Type B pancreatic cell (in vitro differentiated cells): ENCODE measurements at regions not wholly inside any gene's neighbourhood (a gene's known extent, or its start where the extent isn't known, plus 50 kb on each side); places are given as distances from the start of the nearest gene placed in this dataset.

Experiments used
- DNase-seq: peaks from one replicate; pipeline ENCODE4 v3.0.0; 2021; ENCODE audit warnings: mixed read lengths; ENCODE audit not compliant: unreplicated experiment; ENCODE audit errors: extremely low spot score
- H3K27ac Mint-ChIP-seq: 2 replicates; pipeline ENCODE4 v1.8.0; 2021; ENCODE audit warnings: mild to moderate bottlenecking, mixed read lengths
- H3K27me3 Mint-ChIP-seq: 2 replicates; pipeline ENCODE4 v1.8.0; 2021; ENCODE audit warnings: mixed read lengths
- H3K36me3 Mint-ChIP-seq: 2 replicates; pipeline ENCODE4 v1.8.0; 2021; ENCODE audit warnings: mixed read lengths
- H3K4me1 Mint-ChIP-seq: one replicate; pipeline ENCODE4 v1.8.0; 2021; ENCODE audit warnings: mixed read lengths; ENCODE audit not compliant: unreplicated experiment
- H3K4me3 Mint-ChIP-seq: 2 replicates; pipeline ENCODE4 v1.8.0; 2021; ENCODE audit warnings: mild to moderate bottlenecking, mixed read lengths
- H3K9me3 Mint-ChIP-seq: 2 replicates; pipeline ENCODE4 v1.8.0; 2021; ENCODE audit warnings: mixed read lengths
- TF ChIP-seq, protein P1 (sequence below): fragments of 200-600 bp; sonication (generic); conservative IDR thresholded peaks from 2 replicates; pipeline ENCODE4 v1.5.0; 2021; ENCODE audit warnings: antibody characterized with exemption, mild to moderate bottlenecking

DNA sequence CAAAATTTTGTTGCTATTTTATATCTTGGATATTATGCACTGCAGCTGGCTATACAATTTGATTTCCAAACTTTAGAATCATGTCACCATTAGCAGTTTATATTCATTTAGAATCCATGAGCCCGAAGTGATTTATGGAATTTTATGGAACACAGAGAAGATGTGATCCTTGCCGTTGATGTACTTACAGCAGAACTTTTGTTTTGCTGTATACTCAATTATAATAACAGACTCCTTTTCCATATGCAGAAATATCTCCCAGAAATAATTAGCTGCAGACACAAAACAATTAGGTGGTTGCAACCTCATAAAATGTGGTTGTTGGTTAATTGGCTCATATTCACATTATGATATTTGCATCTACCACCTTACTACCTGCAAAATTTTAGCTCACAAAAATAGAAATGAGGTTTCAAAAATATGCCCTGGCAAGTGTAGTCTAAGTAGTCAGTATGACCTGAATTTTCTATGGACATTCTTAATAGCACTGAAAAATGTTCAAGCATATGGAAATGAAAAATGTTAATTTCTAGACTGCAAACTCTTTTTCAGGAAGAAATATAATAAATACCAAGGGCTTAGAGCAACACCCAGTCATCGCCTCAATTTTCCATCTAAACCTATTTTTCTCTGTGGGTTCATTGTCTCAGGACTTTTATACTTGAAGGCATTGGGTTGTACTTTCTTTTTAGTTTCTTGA lies 997.6 kb downstream of the MCTP2 start:
- no peak overlapping the region for H3K27ac Mint-ChIP-seq
- TF ChIP-seq, protein P1, sequence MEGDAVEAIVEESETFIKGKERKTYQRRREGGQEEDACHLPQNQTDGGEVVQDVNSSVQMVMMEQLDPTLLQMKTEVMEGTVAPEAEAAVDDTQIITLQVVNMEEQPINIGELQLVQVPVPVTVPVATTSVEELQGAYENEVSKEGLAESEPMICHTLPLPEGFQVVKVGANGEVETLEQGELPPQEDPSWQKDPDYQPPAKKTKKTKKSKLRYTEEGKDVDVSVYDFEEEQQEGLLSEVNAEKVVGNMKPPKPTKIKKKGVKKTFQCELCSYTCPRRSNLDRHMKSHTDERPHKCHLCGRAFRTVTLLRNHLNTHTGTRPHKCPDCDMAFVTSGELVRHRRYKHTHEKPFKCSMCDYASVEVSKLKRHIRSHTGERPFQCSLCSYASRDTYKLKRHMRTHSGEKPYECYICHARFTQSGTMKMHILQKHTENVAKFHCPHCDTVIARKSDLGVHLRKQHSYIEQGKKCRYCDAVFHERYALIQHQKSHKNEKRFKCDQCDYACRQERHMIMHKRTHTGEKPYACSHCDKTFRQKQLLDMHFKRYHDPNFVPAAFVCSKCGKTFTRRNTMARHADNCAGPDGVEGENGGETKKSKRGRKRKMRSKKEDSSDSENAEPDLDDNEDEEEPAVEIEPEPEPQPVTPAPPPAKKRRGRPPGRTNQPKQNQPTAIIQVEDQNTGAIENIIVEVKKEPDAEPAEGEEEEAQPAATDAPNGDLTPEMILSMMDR, result no peak
- H3K9me3 Mint-ChIP-seq, result peaks cover 9% of the 10 kb centered on the region

DNA sequence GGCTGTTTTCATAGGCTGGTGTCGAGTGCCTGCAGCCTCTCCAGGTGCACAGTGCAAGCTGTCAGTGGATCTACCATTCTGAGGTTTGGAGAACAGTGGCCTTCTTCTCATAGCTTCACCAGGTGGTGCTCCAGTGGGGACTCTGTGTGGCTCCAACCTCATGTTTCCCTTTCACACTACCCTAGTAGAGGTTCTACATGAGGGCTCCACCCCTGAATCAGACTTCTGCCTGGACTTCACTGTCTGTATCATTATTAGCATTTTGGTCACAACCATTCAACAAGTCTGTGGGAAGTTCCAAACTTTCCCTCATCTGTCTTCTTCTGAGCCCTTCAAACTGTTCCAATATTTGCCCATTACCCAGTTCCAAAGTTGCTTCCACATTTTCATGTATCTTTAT lies 1003.7 kb downstream of the MCTP2 start:
- DNase-seq, result no peak
- no peak overlapping the region for H3K27ac Mint-ChIP-seq
- TF ChIP-seq, protein P1, result no peak
- peaks cover 6% of the 10 kb centered on the region for H3K36me3 Mint-ChIP-seq
- H3K4me1 Mint-ChIP-seq, result peaks cover 2% of the 10 kb centered on the region
- peaks cover 17% of the 10 kb centered on the region for H3K9me3 Mint-ChIP-seq
- H3K4me3 Mint-ChIP-seq, result no peak overlapping the region
- no peaks in the 10 kb centered on the region for H3K27me3 Mint-ChIP-seq

More for the DNA sequence above, 997.6 kb downstream of the MCTP2 start:
- Mint-ChIP-seq H3K36me3 (peaks cover 6% of the 10 kb centered on the region), H3K4me3 (no peak overlapping the region), H3K4me1 (peaks cover 9% of the 10 kb centered on the region), H3K27me3 (no peaks in the 10 kb centered on the region)
- DNase-seq, result no peak

DNA sequence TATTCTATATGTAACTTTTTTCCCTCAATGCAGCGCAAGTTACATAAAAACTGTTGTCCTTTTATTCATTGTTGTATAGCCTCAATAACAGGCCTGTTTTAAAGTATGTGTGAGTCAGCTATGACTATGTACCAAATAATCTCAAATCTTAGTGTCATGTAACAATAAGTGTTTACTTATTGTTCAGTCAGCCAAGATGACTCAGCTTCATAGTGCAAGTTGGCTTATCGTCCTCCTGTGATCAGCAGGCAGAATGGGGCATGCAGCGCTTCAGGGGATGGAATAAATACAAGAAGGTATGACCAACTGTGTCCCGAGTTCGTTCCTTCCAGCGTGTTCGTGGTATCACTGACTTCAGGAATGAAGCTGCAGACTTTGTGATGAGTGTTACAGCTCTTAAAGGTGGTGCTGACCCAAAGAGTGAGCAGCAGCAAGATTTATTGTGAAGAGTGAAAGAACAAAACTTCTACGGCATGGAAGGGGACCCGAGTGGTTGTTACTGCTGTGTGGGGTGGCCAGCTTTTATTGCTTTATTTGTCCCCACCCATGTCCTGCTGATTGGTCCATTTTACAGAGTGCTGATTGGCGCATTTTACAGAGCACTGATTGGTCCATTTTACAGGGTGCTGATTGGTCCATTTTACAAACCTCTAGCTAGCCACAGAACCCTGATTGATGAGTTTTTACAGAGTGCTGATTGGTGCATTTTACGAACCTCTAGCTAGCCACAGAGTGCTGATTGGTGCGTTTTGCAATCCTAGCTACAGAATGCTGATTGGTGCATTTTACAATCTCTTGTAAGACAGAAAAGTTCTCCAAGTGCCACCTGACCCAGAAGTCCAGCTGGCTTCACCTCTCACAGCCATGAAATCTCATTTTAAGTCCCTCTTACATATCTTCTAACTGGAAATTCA lies 1016.0 kb downstream of the MCTP2 start:
- peaks cover 4% of the 10 kb centered on the region for H3K9me3 Mint-ChIP-seq
- TF ChIP-seq, protein P1, result no peak
- no peak overlapping the region for H3K4me3 Mint-ChIP-seq
- no peaks in the 10 kb centered on the region for H3K27me3 Mint-ChIP-seq
- peaks cover 9% of the 10 kb centered on the region for H3K36me3 Mint-ChIP-seq
- DNase-seq, result no peak
- H3K27ac Mint-ChIP-seq, result no peak overlapping the region
- no peaks in the 10 kb centered on the region for H3K4me1 Mint-ChIP-seq

DNA sequence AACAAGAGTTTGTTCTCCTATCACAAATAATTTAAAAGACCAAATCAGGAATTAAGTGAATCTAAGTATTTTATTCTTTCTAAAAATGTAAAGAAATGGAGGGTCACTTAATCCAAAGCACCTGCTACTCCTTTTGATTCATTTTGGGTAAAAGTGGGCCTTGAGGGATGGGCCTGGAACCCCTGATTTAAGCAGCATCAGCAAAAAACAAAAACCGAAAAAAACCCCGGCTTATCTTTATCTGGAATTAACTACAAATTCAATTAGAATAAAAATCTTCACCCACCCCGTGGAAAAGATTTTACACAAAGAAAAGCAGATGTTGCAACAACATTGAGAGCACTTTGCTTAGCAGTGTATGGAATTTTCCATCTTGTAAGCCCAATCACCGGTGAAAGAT lies 1018.2 kb downstream of the MCTP2 start:
- H3K4me3 Mint-ChIP-seq, result no peak overlapping the region
- no peak overlapping the region for H3K27ac Mint-ChIP-seq
- no peaks in the 10 kb centered on the region for H3K27me3 Mint-ChIP-seq
- DNase-seq, result no peak
- H3K9me3 Mint-ChIP-seq, result peaks cover 4% of the 10 kb centered on the region
- H3K4me1 Mint-ChIP-seq, result no peaks in the 10 kb centered on the region
- TF ChIP-seq, protein P1, result no peak
- H3K36me3 Mint-ChIP-seq, result peaks cover 9% of the 10 kb centered on the region

DNA sequence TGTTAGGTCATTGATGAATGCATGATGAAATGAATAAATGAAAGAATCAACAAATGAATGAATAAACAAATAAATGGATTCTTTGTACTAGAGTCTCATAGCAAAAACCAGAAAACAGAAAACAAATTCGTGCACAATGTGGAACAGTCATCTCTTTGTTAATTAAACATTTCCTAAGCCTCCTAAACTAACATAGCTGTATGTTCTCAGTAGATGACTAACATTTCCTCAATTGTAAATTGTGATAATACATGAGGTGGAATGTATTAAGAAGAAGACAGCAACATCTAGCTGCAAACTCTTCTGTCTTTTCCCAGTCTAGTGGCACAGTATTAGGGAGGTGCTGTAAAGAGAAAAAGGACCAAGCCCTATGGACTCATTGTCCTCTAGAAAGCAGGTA lies 1021.0 kb downstream of the MCTP2 start:
- H3K4me3 Mint-ChIP-seq, result no peak overlapping the region
- peaks cover 4% of the 10 kb centered on the region for H3K9me3 Mint-ChIP-seq
- no peak overlapping the region for H3K27ac Mint-ChIP-seq
- TF ChIP-seq, protein P1, result no peak
- DNase-seq, result no peak
- H3K4me1 Mint-ChIP-seq, result no peaks in the 10 kb centered on the region
- H3K27me3 Mint-ChIP-seq, result no peaks in the 10 kb centered on the region
- H3K36me3 Mint-ChIP-seq, result peaks cover 9% of the 10 kb centered on the region
